ENCODE measurements at regions not wholly inside any gene's neighbourhood (a gene's known extent, or its start where the extent isn't known, plus 50 kb on each side); places are given as distances from the start of the nearest gene placed in this dataset.

DNA sequence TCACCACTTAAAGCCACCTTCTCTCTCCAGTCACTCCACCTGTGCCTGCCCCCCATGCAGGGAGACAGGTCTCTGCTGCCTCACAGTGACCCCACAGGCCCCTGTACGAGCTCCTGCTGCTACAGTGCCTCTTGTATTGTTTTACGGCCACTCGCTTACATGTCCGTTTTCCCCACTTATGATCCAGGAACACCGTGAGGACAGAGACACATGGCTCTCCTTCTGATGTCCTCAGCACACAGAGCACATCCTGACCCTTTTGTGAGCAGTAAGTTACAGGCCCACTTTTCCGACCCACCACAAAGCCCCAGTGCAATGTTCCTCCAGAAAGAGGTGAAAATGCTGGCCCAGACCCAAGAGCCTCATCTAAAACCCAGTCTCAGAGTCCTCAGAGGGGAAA is 84.8 kb upstream of the GNAO1 start:
- H3K4me1 ChIP-seq = no peaks in the 10 kb centered on the region
- H3K9ac ChIP-seq (ENCODE audit: low read depth in 2 of 2, low read length in 2 of 2) = no peak overlapping the region
- DNase-seq = no peak
- H3K27ac ChIP-seq = no peak overlapping the region
- H3K4me3 ChIP-seq = no peak overlapping the region
- TF ChIP-seq CTCF (IDR thresholded peaks at IDR 0.05) = no peak
- no peaks in the 10 kb centered on the region for H3K36me3 ChIP-seq
- no peaks in the 10 kb centered on the region for H3K27me3 ChIP-seq
- intact Hi-C loops (cut with DNase I) = no loop called here
- H3K9me3 ChIP-seq = no peaks in the 10 kb centered on the region

DNA sequence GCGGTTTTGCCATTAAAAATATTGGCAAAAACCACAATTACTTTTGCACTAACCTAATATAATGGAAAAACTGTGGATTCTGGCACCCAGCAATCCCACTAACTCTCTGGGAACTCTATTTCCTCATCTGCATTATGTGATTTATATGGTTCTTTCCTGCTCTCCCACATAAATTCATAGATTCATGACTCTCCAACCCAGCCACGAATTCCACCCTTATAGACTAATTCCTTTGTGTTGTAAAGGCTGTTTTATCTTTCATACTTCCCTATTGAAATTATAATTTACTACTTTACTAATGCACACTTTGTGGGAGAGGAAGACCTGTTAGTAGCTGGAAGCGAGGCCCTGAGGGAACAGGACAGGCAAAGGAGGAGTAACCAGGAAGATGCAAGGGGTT is 88.4 kb upstream of the GNAO1 start:
- DNase-seq = no peak
- H3K27ac ChIP-seq = no peak overlapping the region
- no peak for TF ChIP-seq CTCF (IDR thresholded peaks at IDR 0.05)

DNA sequence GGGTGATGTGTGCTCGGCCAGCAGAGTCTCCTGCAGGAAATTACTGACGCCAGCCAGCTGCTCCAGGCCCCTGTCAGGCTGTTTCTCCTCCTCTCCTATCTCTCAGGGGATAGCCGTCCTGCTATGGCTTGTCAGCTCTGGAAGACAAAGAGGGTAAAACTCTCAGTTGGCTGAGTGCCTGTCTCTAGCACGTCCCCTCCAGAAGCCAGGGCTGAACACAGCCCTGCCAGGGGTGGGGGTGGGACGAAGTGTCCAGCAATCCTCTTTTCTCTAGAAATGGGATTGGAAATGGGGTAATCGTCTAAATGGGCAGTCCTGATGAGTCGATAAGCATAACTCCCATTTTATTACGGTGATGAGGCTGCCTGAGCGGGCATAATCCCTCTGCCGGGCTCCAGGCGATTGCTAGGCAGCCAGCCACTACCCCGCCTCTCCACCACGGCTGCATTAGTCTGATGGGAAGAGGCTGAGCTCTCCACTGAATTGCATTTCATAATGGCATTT is 89.1 kb upstream of the GNAO1 start:
- intact Hi-C loops (cut with DNase I) = no loop called here
- TF ChIP-seq CTCF (IDR thresholded peaks at IDR 0.05) = no peak
- H3K4me3 ChIP-seq = no peak overlapping the region
- no peak overlapping the region for H3K9ac ChIP-seq (ENCODE audit: low read depth in 2 of 2, low read length in 2 of 2)
- H3K27me3 ChIP-seq = no peaks in the 10 kb centered on the region
- no peaks in the 10 kb centered on the region for H3K9me3 ChIP-seq
- no peaks in the 10 kb centered on the region for H3K4me1 ChIP-seq
- H3K36me3 ChIP-seq = no peaks in the 10 kb centered on the region
- no peak overlapping the region for H3K27ac ChIP-seq
- peak; percentile 29 for DNase-seq

More for the DNA sequence above, 88.4 kb upstream of the GNAO1 start:
- no peaks in the 10 kb centered on the region for H3K4me1 ChIP-seq
- no peak overlapping the region for H3K9ac ChIP-seq (ENCODE audit: low read depth in 2 of 2, low read length in 2 of 2)
- intact Hi-C loops (cut with DNase I) = no loop called here
- no peak overlapping the region for H3K4me3 ChIP-seq
- no peaks in the 10 kb centered on the region for H3K36me3 ChIP-seq
- H3K27me3 ChIP-seq = no peaks in the 10 kb centered on the region
- H3K9me3 ChIP-seq = no peaks in the 10 kb centered on the region

DNA sequence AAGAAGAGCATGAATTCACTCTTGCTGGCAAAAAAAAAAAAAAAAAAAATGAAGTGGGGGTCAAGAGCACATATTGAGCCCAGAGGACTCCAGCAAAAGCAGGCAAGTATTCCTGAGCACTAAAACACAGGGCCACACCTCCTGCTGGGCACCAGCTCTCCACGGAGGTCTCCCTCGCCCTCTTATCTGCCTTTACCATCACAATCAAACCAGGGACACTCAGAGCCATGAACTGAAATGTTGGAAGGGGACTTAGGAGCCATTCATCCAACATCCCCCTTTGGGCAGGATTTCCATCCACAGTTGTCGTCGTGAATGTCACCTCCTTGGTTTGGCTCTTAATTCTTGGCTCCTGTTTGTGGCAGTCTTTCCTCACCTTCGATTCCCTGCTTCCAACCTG is 89.8 kb upstream of the GNAO1 start:
- TF ChIP-seq CTCF (IDR thresholded peaks at IDR 0.05) = no peak
- Histone ChIP-seq H3K4me1 (no peaks in the 10 kb centered on the region), H3K4me3 (no peak overlapping the region), H3K27ac (no peak overlapping the region), H3K27me3 (no peaks in the 10 kb centered on the region), H3K36me3 (no peaks in the 10 kb centered on the region), H3K9me3 (no peaks in the 10 kb centered on the region), H3K9ac (ENCODE audit: low read depth in 2 of 2, low read length in 2 of 2) (no peak overlapping the region)
- DNase-seq = no peak
- intact Hi-C loops (cut with DNase I) = no loop called here

DNA sequence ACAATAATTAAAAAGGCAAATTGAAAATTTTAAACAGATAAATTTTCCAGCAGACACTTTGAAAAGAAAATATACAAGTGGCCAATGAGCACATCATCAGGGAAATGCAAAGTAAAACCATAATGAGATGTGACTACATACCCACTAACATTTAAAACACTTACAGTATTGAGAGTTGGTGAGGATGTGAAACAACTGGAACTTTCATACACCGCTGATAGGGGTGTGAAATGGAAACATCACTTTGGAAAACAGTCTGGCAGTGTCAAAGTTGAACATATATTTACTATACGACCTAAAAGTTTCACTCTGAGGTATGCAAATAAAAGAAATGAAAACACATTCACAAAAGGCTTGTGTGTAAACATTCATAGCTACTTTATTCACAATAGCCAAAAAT is 94.0 kb upstream of the GNAO1 start:
- H3K4me3 ChIP-seq = no peak overlapping the region
- DNase-seq = no peak
- H3K27me3 ChIP-seq = no peaks in the 10 kb centered on the region
- no peak for TF ChIP-seq CTCF (IDR thresholded peaks at IDR 0.05)
- no peaks in the 10 kb centered on the region for H3K36me3 ChIP-seq
- no peak overlapping the region for H3K27ac ChIP-seq
- H3K4me1 ChIP-seq = no peaks in the 10 kb centered on the region
- intact Hi-C loops (cut with DNase I) = no loop called here
- H3K9ac ChIP-seq (ENCODE audit: low read depth in 2 of 2, low read length in 2 of 2) = no peak overlapping the region
- no peaks in the 10 kb centered on the region for H3K9me3 ChIP-seq

GRCh38 chr16:56094231-56094630 is 97.1 kb upstream of the GNAO1 start:
- no peaks in the 10 kb centered on the region for H3K36me3 ChIP-seq
- H3K4me3 ChIP-seq = no peak overlapping the region
- H3K4me1 ChIP-seq = no peaks in the 10 kb centered on the region
- no peak overlapping the region for H3K9ac ChIP-seq (ENCODE audit: low read depth in 2 of 2, low read length in 2 of 2)
- TF ChIP-seq CTCF (IDR thresholded peaks at IDR 0.05) = no peak
- intact Hi-C loops (cut with DNase I) = no loop called here
- no peak overlapping the region for H3K27ac ChIP-seq
- H3K9me3 ChIP-seq = no peaks in the 10 kb centered on the region
- no peaks in the 10 kb centered on the region for H3K27me3 ChIP-seq
- no peak for DNase-seq

Measured in colonic mucosa (tissue), 4 donors.